Adrenal gland (tissue), 5 donors: ENCODE measurements at regions not wholly inside any gene's neighbourhood (a gene's known extent, or its start where the extent isn't known, plus 50 kb on each side); places are given as distances from the start of the nearest gene placed in this dataset.

Source experiments
- POLR2A ChIP-seq, 2 donors: fragments of 450-650 bp; IDR thresholded peaks; one replicate each; pipeline ENCODE4 v1.6.1; 2017; ENCODE audit warnings: antibody characterized with exemption in 2 of 2, mild to moderate bottlenecking in 2 of 2, moderate library complexity in 1 of 2
- TF ChIP-seq, protein P1 (sequence below), 6 experiments: fragments of 450-650 bp in 4 of 6; fragments of 200-600 bp in 2 of 6; sonication (generic) in 1 of 6; IDR thresholded peaks; 1 replicate in 5 of 6; 2 replicates in 1 of 6; pipeline versions ENCODE4 v1.5.1 to v1.8.0; 2016 to 2021; ENCODE audit warnings: antibody characterized with exemption in 6 of 6, mild to moderate bottlenecking in 2 of 6, moderate library complexity in 1 of 6
- donor health status: DM: no; HTN: no; CAD: no.

GRCh38 chr1:113248494-113248893 lies 141.8 kb upstream of the MAGI3 start:
- TF ChIP-seq POLR2A (IDR thresholded peaks at IDR 0.05) = no peak
- TF ChIP-seq, protein P1, sequence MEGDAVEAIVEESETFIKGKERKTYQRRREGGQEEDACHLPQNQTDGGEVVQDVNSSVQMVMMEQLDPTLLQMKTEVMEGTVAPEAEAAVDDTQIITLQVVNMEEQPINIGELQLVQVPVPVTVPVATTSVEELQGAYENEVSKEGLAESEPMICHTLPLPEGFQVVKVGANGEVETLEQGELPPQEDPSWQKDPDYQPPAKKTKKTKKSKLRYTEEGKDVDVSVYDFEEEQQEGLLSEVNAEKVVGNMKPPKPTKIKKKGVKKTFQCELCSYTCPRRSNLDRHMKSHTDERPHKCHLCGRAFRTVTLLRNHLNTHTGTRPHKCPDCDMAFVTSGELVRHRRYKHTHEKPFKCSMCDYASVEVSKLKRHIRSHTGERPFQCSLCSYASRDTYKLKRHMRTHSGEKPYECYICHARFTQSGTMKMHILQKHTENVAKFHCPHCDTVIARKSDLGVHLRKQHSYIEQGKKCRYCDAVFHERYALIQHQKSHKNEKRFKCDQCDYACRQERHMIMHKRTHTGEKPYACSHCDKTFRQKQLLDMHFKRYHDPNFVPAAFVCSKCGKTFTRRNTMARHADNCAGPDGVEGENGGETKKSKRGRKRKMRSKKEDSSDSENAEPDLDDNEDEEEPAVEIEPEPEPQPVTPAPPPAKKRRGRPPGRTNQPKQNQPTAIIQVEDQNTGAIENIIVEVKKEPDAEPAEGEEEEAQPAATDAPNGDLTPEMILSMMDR (IDR thresholded peaks at IDR 0.05) = no peak
